GM19324 (cell line): ENCODE measurements at regions not wholly inside any gene's neighbourhood (a gene's known extent, or its start where the extent isn't known, plus 50 kb on each side); places are given as distances from the start of the nearest gene placed in this dataset.

ENCODE experiments used
- ATAC-seq: cut with Tn5 transposase; IDR thresholded peaks from one replicate; pipeline ENCODE4 v1.9.1; 2021; ENCODE audit warnings: mild to moderate bottlenecking, moderate library complexity; ENCODE audit not compliant: unreplicated experiment, low FRiP score

- no peak for ATAC-seq
These were observed 315.4 kb downstream of the RBM26 start for GRCh38 chr13:79090552-79091124.

DNA sequence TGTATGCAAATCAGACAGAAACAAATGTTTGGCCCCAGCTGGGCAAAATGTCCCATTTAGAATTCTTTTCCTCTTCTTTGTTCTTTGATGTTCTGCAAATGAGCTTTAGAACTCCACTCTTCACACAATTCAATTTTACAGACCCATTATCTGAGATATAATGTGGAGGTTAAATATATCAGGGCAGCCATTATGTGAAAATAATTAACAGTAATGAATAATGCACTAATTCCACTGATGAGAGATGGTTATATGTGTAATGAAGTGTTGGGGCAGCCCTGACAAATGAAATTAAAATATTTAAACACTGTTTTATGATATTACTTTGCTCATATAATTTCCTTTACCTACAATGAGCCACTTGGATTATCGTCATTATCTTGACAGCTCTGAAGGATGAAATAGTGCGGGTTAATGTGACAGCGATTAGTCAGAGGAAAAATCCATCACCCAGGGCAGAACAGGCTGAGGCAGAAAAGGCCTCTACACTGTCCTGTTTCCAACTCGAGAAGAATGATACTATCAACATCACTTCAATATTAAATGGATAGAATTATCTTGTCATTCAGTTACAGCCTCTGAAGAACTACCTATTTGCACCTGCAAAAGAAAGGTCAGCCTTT is 321.1 kb downstream of the RBM26 start:
- no peak for ATAC-seq

DNA sequence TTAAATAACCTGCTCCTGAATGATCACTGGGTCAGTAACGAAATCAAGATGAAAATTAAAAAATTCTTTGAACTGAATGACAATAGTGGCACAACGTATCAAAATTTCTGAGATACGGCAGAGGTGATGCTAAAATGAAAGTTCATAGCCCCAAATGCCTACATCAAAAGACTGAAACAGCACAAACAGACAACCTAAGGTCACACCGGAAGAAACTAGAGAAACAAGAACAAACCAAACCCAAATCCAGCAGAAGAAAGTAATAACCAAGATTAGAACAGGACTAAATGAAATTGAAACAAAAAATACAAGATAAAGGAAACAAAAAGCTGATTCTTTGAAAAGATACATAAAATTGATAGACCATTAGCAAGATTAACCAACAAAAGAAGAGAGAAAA is 324.1 kb downstream of the RBM26 start:
- ATAC-seq = no peak

- no peak for ATAC-seq
These were observed 326.7 kb downstream of the RBM26 start for GRCh38 chr13:79079351-79079839.

DNA sequence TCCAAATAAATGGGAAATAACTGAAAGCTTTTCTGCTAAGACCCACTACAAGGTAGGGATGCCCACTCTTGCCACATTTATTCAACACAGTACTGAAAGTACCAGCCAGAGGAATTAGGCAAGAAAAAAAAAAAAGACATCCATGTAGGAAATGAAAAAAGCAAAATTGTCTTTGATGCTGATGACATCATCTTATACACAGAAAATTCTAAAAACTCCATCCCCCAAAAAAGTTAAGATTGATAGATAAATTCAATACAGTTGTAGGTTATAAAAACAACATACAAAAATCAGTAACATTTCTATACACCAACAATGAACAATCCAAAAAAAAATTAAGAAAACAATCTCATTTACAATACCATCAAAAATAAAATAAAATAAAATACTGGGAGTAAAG is 330.4 kb downstream of the RBM26 start:
- ATAC-seq = no peak

DNA sequence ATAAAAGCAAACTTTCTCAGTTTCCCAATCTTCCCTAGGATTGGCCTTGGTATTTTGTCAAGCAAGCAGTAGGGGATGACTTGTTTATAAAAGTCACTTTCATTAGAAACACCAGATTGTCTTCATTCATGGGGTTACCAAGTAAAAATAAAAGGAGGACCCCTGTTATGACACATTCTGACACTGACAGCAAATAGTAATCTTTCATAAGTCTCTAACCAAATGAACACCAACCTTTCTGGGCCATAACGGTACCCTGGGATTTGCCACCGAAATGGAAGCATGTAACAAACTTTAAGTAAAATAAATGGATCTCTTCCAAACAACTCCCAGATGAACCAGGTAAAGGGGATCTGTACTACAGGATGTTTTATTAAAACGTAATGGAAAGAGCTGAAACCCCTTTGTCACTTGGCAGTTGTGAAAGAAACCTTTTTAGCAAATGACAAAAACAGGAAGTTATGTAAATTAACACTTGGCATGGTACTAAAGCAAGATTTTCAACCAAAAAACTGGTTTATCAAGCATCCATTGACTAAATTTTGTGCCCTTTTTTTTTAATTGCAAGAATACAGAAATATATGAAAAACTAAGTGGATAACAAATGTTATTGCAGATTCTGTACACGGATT is 335.6 kb downstream of the RBM26 start:
- peak; percentile 77 for ATAC-seq

DNA sequence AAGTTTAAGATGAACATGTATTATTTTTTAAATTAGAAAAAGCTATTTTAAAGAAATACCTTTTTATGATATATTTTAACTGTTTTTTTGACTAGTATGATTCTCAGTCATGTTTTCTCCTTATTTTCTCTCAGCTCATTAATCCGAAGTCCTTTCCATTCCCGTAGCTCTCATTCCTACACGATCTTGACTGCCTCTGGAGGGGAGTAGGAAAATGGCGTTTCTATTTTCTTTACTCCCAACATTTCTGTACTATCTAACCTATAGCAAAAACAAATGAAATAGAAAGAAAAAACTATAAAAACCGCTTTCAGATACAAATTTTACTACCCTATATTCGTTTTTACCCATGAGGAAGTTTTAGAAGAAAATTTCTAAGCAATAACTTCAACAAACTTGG is 343.8 kb downstream of the RBM26 start:
- ATAC-seq = no peak

- ATAC-seq = no peak
These were observed 345.8 kb downstream of the RBM26 start for GRCh38 chr13:79060216-79060615.

GRCh38 chr13:79056706-79057105 is 349.3 kb downstream of the RBM26 start:
- no peak for ATAC-seq

DNA sequence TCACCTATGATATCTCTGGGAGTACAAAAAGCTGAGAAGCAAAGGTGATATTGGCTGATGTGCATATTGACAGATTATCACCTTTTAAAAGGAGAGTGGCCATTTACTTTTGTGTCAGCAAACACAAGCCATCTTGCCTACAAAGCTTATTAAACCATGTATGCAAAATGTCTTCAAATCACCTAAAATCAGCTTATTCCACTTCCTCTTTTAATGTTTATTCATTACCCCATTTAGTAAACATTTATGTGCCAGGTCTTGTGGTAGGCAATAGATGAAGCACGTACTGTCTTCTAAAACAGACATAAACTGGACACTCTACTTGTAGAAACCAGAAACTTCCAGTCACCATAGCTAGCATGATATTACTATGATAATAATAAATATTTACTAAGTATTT is 354.6 kb downstream of the RBM26 start:
- ATAC-seq = no peak

GRCh38 chr13:79044415-79044814 is 361.6 kb downstream of the RBM26 start:
- ATAC-seq = no peak

- no peak for ATAC-seq
These were observed 362.8 kb downstream of the RBM26 start for GRCh38 chr13:79043208-79043607.

DNA sequence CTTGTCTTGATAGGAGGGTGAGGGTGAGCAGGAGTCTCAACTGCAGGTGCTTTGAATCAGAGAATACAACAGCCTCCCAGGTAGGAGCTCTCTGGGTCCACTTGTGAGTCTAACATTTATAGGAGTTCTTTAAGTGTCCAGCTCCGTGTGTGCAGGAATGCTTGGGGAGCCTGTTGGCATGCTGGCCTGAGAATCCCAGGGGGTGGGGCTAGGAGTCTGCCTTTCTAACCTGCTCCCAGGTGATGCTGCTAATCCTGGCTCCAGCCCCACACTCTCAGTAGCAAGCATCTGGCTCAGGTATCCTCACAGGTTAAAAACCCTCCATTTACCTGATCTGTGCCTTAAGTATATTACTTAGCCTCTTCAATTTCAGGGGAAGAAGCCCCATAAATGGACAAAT is 368.9 kb downstream of the RBM26 start:
- no peak for ATAC-seq

DNA sequence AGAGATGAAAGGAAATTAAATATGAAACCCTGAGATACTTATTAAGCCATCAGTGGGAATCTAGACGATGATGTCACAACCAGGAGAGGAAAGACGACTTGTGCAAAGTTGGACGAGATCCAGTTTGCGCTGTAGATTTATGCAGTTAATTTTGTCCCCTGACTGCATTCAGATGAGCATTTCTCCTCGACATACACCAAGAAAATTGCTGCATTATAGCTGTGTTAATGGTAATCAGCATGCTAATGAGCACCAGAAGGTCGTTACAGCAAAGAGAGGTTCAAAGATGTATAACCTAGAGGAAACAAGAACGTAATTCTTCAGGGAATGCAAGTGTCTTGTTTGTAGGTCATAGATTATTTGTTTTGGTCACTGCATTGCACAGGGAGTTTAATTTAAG is 371.7 kb downstream of the RBM26 start:
- no peak for ATAC-seq

- ATAC-seq = no peak
These were observed 371.6 kb upstream of the OBI1 start for GRCh38 chr13:79030513-79030912.

GRCh38 chr13:79018166-79018565 is 359.2 kb upstream of the OBI1 start:
- no peak for ATAC-seq

GRCh38 chr13:79011179-79011578 is 352.2 kb upstream of the OBI1 start:
- no peak for ATAC-seq

GRCh38 chr13:79003989-79004898 is 345.3 kb upstream of the OBI1 start:
- no peak for ATAC-seq

DNA sequence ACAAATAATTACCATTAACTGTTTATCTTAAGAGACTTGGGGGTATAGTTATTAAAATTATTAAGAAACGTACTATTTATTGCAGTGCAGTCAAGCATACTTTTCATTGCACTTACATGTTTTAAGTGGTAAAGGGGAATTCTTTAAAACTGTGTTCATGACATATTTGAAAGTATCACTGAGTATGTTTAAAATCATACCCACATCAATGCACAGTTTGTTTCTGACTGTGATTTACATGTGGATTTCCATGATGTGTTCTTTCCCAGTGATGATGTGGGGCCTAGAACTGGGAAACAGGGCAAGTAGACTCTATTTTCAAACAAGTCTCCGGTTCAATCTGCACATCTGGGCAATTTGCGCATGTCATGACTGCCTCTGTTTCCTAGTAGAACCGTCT is 340.5 kb upstream of the OBI1 start:
- ATAC-seq = no peak

GRCh38 chr13:78998630-78999315 is 339.8 kb upstream of the OBI1 start:
- no peak for ATAC-seq
